ENCODE measurements at regions not wholly inside any gene's neighbourhood (a gene's known extent, or its start where the extent isn't known, plus 50 kb on each side); places are given as distances from the start of the nearest gene placed in this dataset.

DNA sequence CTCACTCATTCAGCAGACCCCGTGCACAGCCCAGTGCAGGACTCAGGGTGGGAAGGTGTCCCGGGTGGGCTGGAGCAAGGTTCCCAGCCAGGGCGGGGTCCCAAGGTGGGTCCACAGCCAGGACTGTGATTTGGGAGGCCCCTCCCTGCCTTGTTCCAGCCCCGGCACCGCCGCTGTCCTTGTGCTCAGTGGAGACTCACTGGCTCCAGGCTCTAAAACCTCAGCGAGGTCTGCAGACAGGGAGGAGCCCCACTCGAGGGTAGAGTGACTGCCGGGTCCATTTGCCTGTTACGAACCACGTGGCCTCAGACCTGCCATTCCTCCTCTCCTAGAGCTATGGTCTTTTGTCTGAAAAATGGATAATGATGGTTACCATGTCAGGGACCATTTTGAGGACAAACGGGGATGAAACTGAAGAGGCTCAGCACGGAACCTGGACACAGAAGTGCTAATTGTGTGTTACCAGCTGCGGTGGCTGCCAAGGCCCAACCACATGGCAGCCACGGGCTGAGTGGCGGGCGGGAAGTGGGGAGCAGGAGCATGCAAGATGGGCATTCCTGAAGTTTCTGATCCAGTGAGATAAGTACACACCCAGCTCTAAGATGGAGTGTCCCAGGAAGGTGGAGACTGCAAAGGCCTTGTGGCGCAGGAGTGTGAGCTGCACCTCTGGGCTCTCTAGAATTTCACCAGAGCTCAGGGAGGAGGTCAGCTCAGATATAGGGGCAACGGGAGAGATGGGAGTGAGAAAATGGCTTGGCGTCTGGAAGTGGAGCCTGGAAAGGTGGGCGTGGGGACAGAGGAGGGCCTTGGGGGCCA is 317.6 kb downstream of the SEC14L1 start:
- DNase-seq (ENCODE audit: low read depth in 2 of 2): no peak

GRCh38 chr17:77459018-77459755 is 318.4 kb downstream of the SEC14L1 start:
- DNase-seq (ENCODE audit: low read depth in 2 of 2): no peak

GRCh38 chr17:77460514-77461046 is 319.8 kb downstream of the SEC14L1 start:
- no peak for DNase-seq (ENCODE audit: low read depth in 2 of 2)

- DNase-seq (ENCODE audit: low read depth in 2 of 2): no peak
Observed at GRCh38 chr17:77461277-77462057, 320.7 kb downstream of the SEC14L1 start.

- no peak for DNase-seq (ENCODE audit: low read depth in 2 of 2)
Observed at GRCh38 chr17:77462090-77462489, 321.3 kb downstream of the SEC14L1 start.

GRCh38 chr17:77462553-77463497 is 322.1 kb downstream of the SEC14L1 start:
- DNase-seq (ENCODE audit: low read depth in 2 of 2): no peak

GRCh38 chr17:77464988-77465357 is 324.2 kb downstream of the SEC14L1 start:
- no peak for DNase-seq (ENCODE audit: low read depth in 2 of 2)

- DNase-seq (ENCODE audit: low read depth in 2 of 2): no peak
Observed at GRCh38 chr17:77465358-77466041, 324.7 kb downstream of the SEC14L1 start.

- no peak for DNase-seq (ENCODE audit: low read depth in 2 of 2)
Observed at GRCh38 chr17:77466140-77466539, 325.4 kb downstream of the SEC14L1 start.

DNA sequence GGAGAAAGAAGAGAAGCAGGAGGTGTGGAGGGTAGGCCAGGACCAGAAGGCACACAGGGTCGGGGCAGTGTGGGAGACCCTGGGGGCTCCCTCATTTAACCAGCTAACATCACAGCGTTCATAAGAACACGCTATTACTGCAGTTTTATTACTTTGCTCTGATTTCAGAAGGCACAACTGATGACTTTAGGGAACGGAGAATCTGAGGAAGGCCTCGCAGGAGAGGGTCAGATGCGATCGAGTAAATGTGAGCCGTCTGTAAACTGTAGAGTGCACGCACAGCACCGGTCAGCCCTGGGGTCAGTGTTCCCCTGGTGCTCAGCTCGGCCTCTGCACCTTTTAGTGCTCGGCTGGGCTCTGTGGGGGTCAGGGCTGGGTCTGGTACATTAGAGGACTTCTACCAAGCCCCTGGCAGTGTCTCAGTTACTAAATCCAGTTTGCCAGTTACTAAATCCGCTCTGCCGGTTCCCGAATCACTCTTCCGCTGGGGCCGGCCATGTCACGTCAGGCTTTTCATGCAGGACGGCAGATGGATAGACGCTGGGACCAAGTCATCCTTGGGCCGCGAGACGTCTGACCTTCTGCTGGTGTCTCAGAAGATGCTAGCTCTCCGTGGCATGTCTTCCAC is 325.9 kb downstream of the SEC14L1 start:
- no peak for DNase-seq (ENCODE audit: low read depth in 2 of 2)

- DNase-seq (ENCODE audit: low read depth in 2 of 2): no peak
Observed at GRCh38 chr17:77467521-77467920, 326.8 kb downstream of the SEC14L1 start.

- no peak for DNase-seq (ENCODE audit: low read depth in 2 of 2)
Observed at GRCh38 chr17:77468897-77469296, 328.1 kb downstream of the SEC14L1 start.

- DNase-seq (ENCODE audit: low read depth in 2 of 2): no peak
Observed at GRCh38 chr17:77470330-77470786, 329.6 kb downstream of the SEC14L1 start.

GRCh38 chr17:77470800-77471733 is 330.3 kb downstream of the SEC14L1 start:
- DNase-seq (ENCODE audit: low read depth in 2 of 2): peak in 1 of 2 experiments; percentile 56

DNA sequence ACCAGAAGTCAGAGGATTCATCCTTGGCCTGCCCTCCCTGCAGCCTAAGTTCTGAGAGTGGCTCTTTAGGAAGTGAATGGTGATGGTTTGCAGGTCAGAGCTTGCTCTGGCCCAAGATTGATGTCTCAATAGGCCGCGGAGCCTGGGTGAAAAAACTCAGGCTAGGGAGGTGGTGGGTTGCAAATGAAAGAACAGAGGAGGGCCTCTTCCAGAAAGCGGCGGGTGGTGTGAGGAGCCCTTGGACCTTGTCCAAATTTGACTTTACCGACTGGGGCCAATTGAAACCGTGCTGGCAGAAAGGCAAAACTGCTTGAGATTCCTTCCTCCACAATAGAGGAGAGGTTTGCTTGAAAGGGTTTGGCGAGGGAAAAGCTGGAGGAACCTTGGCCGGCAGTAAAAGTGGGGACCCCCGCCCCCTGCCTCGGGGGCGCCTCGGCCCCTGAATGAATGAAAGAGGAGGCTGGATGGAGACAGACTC is 331.3 kb downstream of the SEC14L1 start:
- DNase-seq (ENCODE audit: low read depth in 2 of 2): peak; percentile 82 to 83

DNA sequence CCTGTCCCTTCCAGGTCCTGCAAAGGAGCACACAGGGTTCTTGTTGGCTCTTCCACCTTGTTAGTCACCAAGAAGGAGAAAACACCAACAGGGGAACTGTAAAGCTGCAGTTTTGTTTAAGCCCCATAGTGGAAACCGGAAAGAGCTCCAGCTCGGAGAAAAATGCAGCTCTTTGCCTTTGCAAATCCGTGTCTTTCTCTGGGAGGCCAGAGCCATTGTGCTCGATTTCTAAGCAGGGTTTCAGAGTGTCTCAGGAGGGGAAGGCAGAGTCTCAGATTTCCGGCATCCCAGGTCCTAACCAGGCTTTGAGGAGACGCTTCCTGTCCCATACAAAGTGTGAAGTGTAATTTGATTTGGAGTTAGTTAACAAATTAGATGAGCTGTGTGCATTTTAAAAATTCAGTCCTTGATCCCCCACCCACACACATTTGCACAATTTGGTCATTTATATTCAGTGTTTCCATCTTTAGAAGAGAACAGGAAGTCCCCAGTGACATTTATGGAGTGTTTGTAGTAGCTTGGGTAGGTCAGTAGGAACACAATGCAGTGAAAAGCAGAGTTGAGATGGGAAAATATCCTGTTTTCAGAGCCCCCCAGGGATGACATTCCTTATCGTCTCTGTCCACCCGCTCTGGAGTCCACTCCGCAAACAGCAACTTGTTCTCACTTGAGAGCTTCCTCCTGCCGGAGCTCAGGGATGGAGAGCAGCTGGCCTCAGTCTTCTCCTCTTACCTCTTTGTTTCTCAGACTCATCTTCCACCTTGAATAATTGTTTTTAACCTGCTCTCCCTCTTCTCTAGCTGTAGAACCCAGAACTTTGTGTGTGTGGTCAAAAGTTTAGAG is 331.9 kb downstream of the SEC14L1 start:
- no peak for DNase-seq (ENCODE audit: low read depth in 2 of 2)

GRCh38 chr17:77473615-77474226 is 333.0 kb downstream of the SEC14L1 start:
- DNase-seq (ENCODE audit: low read depth in 2 of 2): no peak

All from fibroblast of skin of left quadriceps (primary cell).